Activated naive CD8-positive, alpha-beta T cell treated with anti-CD3 and anti-CD28 coated beads for 36 hours (primary cell): ENCODE measurements at regions not wholly inside any gene's neighbourhood (a gene's known extent, or its start where the extent isn't known, plus 50 kb on each side); places are given as distances from the start of the nearest gene placed in this dataset.

Experiments used
- DNase-seq: peaks from one replicate; pipeline ENCODE4 v3.0.0; 2021
- H3K27ac Mint-ChIP-seq: one replicate; pipeline ENCODE4 v1.8.0; 2022; ENCODE audit warnings: mild to moderate bottlenecking, moderate library complexity, mixed read lengths
- H3K27me3 Mint-ChIP-seq: one replicate; pipeline ENCODE4 v1.8.0; 2022; ENCODE audit warnings: mild to moderate bottlenecking, mixed read lengths
- H3K36me3 Mint-ChIP-seq: one replicate; pipeline ENCODE4 v1.8.0; 2021; ENCODE audit warnings: mild to moderate bottlenecking, mixed read lengths
- H3K4me1 Mint-ChIP-seq: one replicate; pipeline ENCODE4 v1.8.0; 2021; ENCODE audit warnings: mixed read lengths
- H3K4me3 Mint-ChIP-seq: one replicate; pipeline ENCODE4 v1.8.0; 2022; ENCODE audit warnings: mild to moderate bottlenecking, moderate library complexity, mixed read lengths
- H3K9me3 Mint-ChIP-seq: one replicate; pipeline ENCODE4 v1.8.0; 2022; ENCODE audit warnings: mixed read lengths

DNA sequence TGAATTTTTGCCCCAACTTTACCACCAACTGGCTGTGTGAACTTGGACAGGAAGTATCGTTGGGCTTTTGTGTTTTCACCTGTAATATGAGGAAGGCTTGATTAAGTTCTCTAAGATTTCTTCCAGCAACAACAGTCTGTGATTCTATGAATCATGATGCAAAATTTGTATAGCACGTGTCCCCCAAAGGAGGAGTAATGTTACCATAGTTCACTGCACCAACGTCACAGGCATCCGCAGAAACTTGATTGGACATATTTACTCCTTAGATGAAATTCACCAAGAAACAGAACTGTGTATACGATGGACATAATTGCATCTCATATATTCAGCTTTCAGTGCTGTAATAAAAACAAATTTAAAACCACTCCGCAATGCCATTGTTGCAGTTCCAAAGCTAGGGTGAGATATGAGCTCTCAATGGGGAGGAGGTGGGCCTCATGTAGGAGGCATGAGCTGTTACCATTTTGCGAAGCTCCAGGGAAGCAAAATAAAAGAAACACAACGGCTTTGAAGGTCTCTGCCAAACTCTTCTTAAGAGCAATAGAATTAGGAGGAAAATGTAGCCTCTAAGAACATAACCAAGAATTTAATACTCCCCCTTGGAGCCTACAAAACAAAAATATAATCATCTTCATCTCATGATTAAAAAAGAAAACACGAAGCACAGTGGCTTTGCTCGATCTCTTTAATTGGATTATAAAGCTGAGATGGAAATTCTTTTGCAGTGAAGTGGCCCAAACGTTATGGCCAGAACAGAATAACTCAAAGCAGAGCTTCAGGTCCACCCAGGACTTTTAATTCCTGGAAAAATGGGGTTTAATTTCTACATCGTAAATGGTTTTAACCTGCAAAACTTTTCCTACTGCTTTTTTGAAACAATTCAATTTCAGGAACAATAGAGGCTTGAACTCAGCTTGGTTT lies 80.7 kb downstream of the CHST2 start:
- no peaks in the 10 kb centered on the region for H3K4me1 Mint-ChIP-seq
- no peaks in the 10 kb centered on the region for H3K36me3 Mint-ChIP-seq
- no peak overlapping the region for H3K27ac Mint-ChIP-seq
- no peak overlapping the region for H3K4me3 Mint-ChIP-seq
- DNase-seq = no peak
- H3K9me3 Mint-ChIP-seq = peaks cover 9% of the 10 kb centered on the region
- no peaks in the 10 kb centered on the region for H3K27me3 Mint-ChIP-seq

DNA sequence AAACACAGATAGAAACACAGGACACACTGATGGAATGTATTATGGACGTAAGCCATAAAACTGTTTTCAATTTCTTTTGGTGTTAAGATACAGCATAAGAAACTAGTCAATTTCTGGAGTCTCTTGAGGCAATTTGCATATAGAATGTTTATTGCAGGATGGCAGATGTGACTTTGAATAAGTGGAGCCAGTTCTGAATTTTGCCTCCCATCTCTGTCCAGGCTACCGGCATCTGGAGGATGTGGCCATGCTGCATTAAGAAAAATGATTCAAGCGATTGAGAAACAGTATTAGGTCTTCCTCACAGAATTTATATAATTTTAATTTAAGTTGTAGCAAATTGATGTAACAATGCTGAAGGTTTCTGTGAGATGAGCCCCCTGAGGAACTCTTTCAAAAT lies 81.5 kb downstream of the CHST2 start:
- Mint-ChIP-seq H3K27me3 (no peaks in the 10 kb centered on the region), H3K36me3 (no peaks in the 10 kb centered on the region), H3K4me3 (no peak overlapping the region), H3K27ac (no peak overlapping the region), H3K9me3 (peaks cover 13% of the 10 kb centered on the region), H3K4me1 (no peaks in the 10 kb centered on the region)
- no peak for DNase-seq

DNA sequence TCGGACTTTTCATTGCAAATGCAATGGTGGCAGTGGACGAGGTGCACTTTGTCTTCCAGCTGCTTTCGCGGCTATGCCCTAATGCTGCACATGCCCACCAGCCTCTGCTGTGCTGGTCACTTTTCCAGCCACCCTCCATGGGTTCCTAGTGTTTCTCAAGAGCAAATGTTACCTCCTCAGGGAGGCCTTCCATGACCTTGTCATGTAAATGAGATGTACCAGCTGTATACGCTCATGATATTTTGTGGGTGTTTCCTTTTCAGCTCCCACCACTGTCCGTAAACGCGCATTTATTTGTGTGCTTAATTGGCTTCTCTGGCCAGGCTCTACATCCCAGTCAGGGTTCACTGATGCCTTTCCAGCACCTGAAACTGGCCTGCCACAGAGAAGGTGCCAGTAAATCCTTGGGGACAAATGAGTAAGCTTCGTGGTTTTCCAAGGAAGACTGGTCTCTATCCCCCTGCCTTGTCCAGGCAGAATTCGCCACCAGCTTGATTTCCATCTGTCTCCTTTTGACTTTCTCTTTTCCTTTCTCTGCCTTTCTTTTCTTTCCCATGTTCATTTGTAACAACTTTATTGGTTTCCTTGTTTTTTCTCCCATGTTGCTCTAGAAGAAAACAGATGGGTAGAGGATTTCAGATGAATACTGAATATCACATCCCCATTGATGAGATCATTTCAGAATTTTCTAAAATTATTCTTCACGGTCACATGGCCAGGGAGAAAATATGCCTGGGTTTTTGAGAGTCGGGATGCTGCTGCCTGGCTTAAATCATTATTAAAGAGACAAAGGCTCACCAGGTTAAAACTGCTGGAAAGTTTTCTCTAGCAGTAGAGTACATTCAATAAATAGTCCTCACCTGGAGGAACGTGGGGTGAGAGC lies 82.5 kb downstream of the CHST2 start:
- no peaks in the 10 kb centered on the region for H3K27me3 Mint-ChIP-seq
- DNase-seq = no peak
- no peak overlapping the region for H3K27ac Mint-ChIP-seq
- H3K9me3 Mint-ChIP-seq = peaks cover 13% of the 10 kb centered on the region
- H3K4me1 Mint-ChIP-seq = peaks cover 4% of the 10 kb centered on the region
- no peaks in the 10 kb centered on the region for H3K36me3 Mint-ChIP-seq
- no peak overlapping the region for H3K4me3 Mint-ChIP-seq

DNA sequence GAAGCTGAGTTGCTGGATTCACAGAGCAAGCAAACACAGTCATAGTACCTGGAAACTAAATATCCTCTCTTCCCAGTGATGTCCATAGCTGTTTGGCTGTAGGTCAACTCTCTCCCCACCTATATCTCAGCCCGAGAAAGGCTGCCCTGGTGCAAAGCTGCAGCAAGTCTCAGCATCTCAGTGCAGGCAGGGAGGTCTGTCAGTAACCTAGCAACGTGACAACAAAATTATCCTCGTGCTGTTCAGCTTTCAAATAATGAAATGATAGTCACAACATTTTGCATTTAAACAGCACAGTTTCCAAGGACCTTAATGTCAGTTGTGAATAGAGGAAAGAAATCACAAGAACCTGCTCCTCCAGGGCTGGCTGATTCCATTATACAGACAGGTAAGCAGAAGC lies 83.6 kb downstream of the CHST2 start:
- Mint-ChIP-seq H3K9me3 (peaks cover 9% of the 10 kb centered on the region), H3K36me3 (no peaks in the 10 kb centered on the region), H3K27me3 (no peaks in the 10 kb centered on the region), H3K4me1 (peaks cover 10% of the 10 kb centered on the region), H3K4me3 (no peak overlapping the region), H3K27ac (no peak overlapping the region)
- no peak for DNase-seq

GRCh38 chr3:143203848-143204247 lies 84.3 kb downstream of the CHST2 start:
- H3K9me3 Mint-ChIP-seq = peaks cover 9% of the 10 kb centered on the region
- no peak overlapping the region for H3K27ac Mint-ChIP-seq
- H3K4me1 Mint-ChIP-seq = peaks cover 10% of the 10 kb centered on the region
- no peak overlapping the region for H3K4me3 Mint-ChIP-seq
- H3K36me3 Mint-ChIP-seq = no peaks in the 10 kb centered on the region
- H3K27me3 Mint-ChIP-seq = no peaks in the 10 kb centered on the region
- DNase-seq = no peak

GRCh38 chr3:143206955-143207337 lies 87.4 kb downstream of the CHST2 start:
- Mint-ChIP-seq H3K27ac (no peak overlapping the region), H3K27me3 (no peaks in the 10 kb centered on the region), H3K4me3 (no peak overlapping the region), H3K4me1 (peaks cover 14% of the 10 kb centered on the region), H3K9me3 (peaks cover 9% of the 10 kb centered on the region), H3K36me3 (no peaks in the 10 kb centered on the region)
- DNase-seq = no peak

- no peak overlapping the region for H3K4me3 Mint-ChIP-seq
- H3K36me3 Mint-ChIP-seq = no peaks in the 10 kb centered on the region
- H3K27ac Mint-ChIP-seq = no peak overlapping the region
Measured at GRCh38 chr3:143207338-143207961, 87.9 kb downstream of the CHST2 start.

DNA sequence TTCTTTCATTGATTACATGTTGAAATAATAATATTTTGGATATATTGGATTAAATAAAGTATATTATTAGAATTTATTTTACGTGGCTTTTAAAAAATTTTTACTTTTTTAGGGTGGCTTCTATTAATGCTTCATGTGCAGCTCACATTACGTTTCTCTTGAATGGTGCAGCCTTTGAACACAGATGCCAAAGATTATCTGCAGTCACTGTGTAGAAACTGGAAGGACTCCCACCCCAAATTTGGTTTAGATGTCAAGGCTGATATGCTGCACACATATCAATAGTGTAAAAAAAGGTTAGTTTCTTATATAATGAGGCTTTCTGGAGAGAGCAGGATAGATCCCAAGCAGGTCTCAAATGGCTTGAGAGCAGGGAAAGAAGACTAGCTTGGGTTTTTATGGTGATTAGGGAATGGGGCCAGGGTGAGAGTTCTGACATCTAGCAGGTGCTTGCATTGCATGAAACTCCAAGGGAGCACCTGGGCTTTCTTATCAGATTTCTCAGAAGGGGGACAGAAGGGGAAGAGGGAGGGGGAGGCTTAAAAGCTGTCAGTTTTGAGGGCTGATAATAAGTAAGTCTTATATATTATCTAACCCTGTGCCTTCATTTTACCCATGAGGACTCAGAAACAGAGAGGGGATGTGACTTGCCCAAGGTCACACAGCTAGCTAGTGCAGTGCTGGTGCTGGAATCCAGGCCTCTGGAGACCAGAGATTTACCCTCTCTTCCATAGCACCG lies 89.6 kb downstream of the CHST2 start:
- H3K27me3 Mint-ChIP-seq = no peaks in the 10 kb centered on the region
- peaks cover 14% of the 10 kb centered on the region for H3K4me1 Mint-ChIP-seq
- no peak overlapping the region for H3K27ac Mint-ChIP-seq
- no peak overlapping the region for H3K4me3 Mint-ChIP-seq
- DNase-seq = no peak
- peaks cover 9% of the 10 kb centered on the region for H3K9me3 Mint-ChIP-seq
- H3K36me3 Mint-ChIP-seq = no peaks in the 10 kb centered on the region

More at GRCh38 chr3:143207338-143207961, 87.9 kb downstream of the CHST2 start:
- Mint-ChIP-seq H3K27me3 (no peaks in the 10 kb centered on the region), H3K4me1 (peaks cover 14% of the 10 kb centered on the region), H3K9me3 (peaks cover 9% of the 10 kb centered on the region)
- peak; percentile 26 for DNase-seq

DNA sequence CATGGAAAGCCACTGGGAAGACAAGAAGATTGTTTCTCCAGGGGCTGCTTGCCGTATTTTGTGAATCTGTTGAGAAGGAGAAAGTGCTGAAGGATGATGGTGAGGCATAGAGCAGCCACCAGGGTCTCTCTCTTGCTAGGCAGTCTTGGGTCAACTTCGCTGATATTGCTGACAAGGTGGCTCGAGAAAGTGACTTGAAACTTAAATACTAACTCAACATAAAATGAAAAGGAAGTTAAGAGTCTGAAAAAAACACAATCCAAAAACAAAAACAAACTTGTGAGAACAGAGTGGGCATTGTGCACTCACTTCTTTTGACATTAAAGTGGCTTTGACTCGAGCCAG lies 90.1 kb downstream of the CHST2 start:
- Mint-ChIP-seq H3K4me3 (no peak overlapping the region), H3K9me3 (peaks cover 6% of the 10 kb centered on the region), H3K27me3 (no peaks in the 10 kb centered on the region), H3K27ac (no peak overlapping the region), H3K4me1 (peaks cover 14% of the 10 kb centered on the region), H3K36me3 (no peaks in the 10 kb centered on the region)
- DNase-seq = no peak

DNA sequence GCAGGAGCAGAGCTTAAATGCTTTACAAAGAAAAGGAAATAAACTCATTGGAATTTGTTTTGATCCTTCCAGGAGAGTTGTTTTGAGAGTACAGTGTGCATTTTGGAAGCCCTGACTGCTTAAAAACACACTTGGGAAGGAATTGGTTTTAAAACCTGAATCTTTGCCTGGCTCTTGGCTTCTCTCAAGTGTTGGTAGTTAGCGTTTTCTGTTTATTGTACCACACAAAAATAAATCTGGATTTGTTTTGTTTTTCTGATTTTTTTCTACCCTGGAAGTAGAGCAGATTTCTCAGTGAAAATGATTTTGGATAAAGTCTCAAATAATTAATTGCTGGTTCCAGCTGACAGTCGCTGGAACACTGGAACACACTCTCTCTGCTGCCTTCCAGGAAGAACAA lies 90.6 kb downstream of the CHST2 start:
- no peak for DNase-seq
- H3K9me3 Mint-ChIP-seq = peaks cover 5% of the 10 kb centered on the region
- no peak overlapping the region for H3K27ac Mint-ChIP-seq
- H3K4me1 Mint-ChIP-seq = peaks cover 14% of the 10 kb centered on the region
- no peak overlapping the region for H3K4me3 Mint-ChIP-seq
- no peaks in the 10 kb centered on the region for H3K36me3 Mint-ChIP-seq
- no peaks in the 10 kb centered on the region for H3K27me3 Mint-ChIP-seq

- Mint-ChIP-seq H3K27me3 (no peaks in the 10 kb centered on the region), H3K36me3 (no peaks in the 10 kb centered on the region), H3K4me1 (peaks cover 25% of the 10 kb centered on the region), H3K4me3 (no peak overlapping the region), H3K27ac (no peak overlapping the region), H3K9me3 (no peaks in the 10 kb centered on the region)
- no peak for DNase-seq
Measured at GRCh38 chr3:143215059-143215458, 95.5 kb downstream of the CHST2 start.
